H1 (cell line): ENCODE measurements at regions not wholly inside any gene's neighbourhood (a gene's known extent, or its start where the extent isn't known, plus 50 kb on each side); places are given as distances from the start of the nearest gene placed in this dataset.

Experiments
- POU5F1 ChIP-seq: IDR thresholded peaks from 2 replicates; pipeline ENCODE4 v1.6.1; 2011; ENCODE audit warnings: low read depth, mild to moderate bottlenecking, low read length, moderate library complexity
- TF ChIP-seq, protein P1 (sequence below), 3 experiments: IDR thresholded peaks; 1 replicate in 2 of 3; 2 replicates in 1 of 3; pipeline versions ENCODE4 v1.5.1 to v1.6.1; 2011; ENCODE audit warnings: low read length in 3 of 3, mild to moderate bottlenecking in 3 of 3, inconsistent platforms in 2 of 3, low read depth in 1 of 3, moderate library complexity in 1 of 3; ENCODE audit not compliant: insufficient read depth in 1 of 3; ENCODE audit errors: control extremely low read depth in 1 of 3
- TF ChIP-seq, protein P2 (sequence below): fragments of 300-600 bp; sonication (generic); IDR thresholded peaks from 2 replicates; pipeline ENCODE4 v1.7.1; 2012; ENCODE audit warnings: low read length, moderate library complexity, mild to moderate bottlenecking, inconsistent platforms; ENCODE audit not compliant: insufficient replicate concordance

DNA sequence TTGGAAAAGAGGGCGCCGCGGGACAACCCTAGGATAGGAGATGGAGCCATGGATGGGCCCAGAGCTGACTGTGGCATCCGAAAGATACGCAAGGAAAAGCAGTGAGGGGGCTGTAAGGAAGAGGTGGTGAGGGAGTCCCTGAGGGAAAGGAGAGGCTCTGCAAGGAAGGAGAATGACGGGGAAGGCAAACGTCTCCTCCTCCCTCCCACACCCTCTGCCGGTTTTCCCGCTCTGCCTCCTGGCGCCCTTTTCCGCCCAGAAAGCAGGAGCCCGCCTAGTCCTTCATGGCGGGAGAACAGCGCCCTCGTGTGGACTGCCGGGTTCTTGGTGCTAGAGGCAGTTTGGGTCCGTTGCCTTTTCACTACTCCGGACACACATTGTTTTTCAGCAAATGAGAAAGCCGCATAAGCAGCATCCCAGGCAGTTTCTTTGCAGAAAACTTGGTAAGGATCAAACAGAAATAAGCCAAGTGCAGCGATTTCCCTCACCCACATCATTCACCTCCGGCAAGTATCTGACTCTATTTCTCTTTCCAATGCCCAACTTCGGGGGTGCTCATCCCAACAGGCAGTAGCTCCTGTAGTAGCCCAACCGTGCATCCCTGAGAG, 200.4 kb downstream of the INO80D start (continued):
- TF ChIP-seq, protein P1, sequence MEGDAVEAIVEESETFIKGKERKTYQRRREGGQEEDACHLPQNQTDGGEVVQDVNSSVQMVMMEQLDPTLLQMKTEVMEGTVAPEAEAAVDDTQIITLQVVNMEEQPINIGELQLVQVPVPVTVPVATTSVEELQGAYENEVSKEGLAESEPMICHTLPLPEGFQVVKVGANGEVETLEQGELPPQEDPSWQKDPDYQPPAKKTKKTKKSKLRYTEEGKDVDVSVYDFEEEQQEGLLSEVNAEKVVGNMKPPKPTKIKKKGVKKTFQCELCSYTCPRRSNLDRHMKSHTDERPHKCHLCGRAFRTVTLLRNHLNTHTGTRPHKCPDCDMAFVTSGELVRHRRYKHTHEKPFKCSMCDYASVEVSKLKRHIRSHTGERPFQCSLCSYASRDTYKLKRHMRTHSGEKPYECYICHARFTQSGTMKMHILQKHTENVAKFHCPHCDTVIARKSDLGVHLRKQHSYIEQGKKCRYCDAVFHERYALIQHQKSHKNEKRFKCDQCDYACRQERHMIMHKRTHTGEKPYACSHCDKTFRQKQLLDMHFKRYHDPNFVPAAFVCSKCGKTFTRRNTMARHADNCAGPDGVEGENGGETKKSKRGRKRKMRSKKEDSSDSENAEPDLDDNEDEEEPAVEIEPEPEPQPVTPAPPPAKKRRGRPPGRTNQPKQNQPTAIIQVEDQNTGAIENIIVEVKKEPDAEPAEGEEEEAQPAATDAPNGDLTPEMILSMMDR (IDR thresholded peaks at IDR 0.05; ENCODE audit: control extremely low read depth in 1 of 3, insufficient read depth in 1 of 3, low read depth in 1 of 3, low read length in 3 of 3), result peak; percentile 85 to 99 (median 94)
- TF ChIP-seq, protein P2, sequence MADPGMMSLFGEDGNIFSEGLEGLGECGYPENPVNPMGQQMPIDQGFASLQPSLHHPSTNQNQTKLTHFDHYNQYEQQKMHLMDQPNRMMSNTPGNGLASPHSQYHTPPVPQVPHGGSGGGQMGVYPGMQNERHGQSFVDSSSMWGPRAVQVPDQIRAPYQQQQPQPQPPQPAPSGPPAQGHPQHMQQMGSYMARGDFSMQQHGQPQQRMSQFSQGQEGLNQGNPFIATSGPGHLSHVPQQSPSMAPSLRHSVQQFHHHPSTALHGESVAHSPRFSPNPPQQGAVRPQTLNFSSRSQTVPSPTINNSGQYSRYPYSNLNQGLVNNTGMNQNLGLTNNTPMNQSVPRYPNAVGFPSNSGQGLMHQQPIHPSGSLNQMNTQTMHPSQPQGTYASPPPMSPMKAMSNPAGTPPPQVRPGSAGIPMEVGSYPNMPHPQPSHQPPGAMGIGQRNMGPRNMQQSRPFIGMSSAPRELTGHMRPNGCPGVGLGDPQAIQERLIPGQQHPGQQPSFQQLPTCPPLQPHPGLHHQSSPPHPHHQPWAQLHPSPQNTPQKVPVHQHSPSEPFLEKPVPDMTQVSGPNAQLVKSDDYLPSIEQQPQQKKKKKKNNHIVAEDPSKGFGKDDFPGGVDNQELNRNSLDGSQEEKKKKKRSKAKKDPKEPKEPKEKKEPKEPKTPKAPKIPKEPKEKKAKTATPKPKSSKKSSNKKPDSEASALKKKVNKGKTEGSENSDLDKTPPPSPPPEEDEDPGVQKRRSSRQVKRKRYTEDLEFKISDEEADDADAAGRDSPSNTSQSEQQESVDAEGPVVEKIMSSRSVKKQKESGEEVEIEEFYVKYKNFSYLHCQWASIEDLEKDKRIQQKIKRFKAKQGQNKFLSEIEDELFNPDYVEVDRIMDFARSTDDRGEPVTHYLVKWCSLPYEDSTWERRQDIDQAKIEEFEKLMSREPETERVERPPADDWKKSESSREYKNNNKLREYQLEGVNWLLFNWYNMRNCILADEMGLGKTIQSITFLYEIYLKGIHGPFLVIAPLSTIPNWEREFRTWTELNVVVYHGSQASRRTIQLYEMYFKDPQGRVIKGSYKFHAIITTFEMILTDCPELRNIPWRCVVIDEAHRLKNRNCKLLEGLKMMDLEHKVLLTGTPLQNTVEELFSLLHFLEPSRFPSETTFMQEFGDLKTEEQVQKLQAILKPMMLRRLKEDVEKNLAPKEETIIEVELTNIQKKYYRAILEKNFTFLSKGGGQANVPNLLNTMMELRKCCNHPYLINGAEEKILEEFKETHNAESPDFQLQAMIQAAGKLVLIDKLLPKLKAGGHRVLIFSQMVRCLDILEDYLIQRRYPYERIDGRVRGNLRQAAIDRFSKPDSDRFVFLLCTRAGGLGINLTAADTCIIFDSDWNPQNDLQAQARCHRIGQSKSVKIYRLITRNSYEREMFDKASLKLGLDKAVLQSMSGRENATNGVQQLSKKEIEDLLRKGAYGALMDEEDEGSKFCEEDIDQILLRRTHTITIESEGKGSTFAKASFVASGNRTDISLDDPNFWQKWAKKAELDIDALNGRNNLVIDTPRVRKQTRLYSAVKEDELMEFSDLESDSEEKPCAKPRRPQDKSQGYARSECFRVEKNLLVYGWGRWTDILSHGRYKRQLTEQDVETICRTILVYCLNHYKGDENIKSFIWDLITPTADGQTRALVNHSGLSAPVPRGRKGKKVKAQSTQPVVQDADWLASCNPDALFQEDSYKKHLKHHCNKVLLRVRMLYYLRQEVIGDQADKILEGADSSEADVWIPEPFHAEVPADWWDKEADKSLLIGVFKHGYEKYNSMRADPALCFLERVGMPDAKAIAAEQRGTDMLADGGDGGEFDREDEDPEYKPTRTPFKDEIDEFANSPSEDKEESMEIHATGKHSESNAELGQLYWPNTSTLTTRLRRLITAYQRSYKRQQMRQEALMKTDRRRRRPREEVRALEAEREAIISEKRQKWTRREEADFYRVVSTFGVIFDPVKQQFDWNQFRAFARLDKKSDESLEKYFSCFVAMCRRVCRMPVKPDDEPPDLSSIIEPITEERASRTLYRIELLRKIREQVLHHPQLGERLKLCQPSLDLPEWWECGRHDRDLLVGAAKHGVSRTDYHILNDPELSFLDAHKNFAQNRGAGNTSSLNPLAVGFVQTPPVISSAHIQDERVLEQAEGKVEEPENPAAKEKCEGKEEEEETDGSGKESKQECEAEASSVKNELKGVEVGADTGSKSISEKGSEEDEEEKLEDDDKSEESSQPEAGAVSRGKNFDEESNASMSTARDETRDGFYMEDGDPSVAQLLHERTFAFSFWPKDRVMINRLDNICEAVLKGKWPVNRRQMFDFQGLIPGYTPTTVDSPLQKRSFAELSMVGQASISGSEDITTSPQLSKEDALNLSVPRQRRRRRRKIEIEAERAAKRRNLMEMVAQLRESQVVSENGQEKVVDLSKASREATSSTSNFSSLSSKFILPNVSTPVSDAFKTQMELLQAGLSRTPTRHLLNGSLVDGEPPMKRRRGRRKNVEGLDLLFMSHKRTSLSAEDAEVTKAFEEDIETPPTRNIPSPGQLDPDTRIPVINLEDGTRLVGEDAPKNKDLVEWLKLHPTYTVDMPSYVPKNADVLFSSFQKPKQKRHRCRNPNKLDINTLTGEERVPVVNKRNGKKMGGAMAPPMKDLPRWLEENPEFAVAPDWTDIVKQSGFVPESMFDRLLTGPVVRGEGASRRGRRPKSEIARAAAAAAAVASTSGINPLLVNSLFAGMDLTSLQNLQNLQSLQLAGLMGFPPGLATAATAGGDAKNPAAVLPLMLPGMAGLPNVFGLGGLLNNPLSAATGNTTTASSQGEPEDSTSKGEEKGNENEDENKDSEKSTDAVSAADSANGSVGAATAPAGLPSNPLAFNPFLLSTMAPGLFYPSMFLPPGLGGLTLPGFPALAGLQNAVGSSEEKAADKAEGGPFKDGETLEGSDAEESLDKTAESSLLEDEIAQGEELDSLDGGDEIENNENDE, result no peak
- TF ChIP-seq POU5F1, result peak; percentile 49; the same call in 1 of the 2 replicates
